KG1 (cell line): ENCODE measurements at regions not wholly inside any gene's neighbourhood (a gene's known extent, or its start where the extent isn't known, plus 50 kb on each side); places are given as distances from the start of the nearest gene placed in this dataset.
"Not testable (repeated sequence)": the region's sequence is repeated elsewhere in the genome, so short reads cannot be mapped to it uniquely, and the experiment has no call there.

ENCODE experiments used
- DNase-seq: peaks from one replicate; lab custom pipeline; 2025; lab: John Stamatoyannopoulos, UW

- no peak for DNase-seq
These were observed 76.3 kb upstream of the C7orf33 start for GRCh38 chr7:148514236-148514635.

- DNase-seq = no peak
These were observed 75.3 kb upstream of the C7orf33 start for GRCh38 chr7:148515237-148515636.

- DNase-seq = no peak
These were observed 74.6 kb upstream of the C7orf33 start for GRCh38 chr7:148515728-148516695.

GRCh38 chr7:148519386-148519785 lies 71.2 kb upstream of the C7orf33 start:
- DNase-seq = not testable (repeated sequence)

- DNase-seq = no peak
These were observed 69.3 kb upstream of the C7orf33 start for GRCh38 chr7:148521271-148521670.

GRCh38 chr7:148523550-148523949 lies 67.0 kb upstream of the C7orf33 start:
- no peak for DNase-seq

- DNase-seq = no peak
These were observed 65.9 kb upstream of the C7orf33 start for GRCh38 chr7:148524479-148525224.

GRCh38 chr7:148527717-148528168 lies 62.8 kb upstream of the C7orf33 start:
- peak; percentile 47 for DNase-seq

GRCh38 chr7:148535217-148535616 lies 55.3 kb upstream of the C7orf33 start:
- DNase-seq = no peak

- no peak for DNase-seq
These were observed 53.1 kb upstream of the C7orf33 start for GRCh38 chr7:148537435-148537834.

- no peak for DNase-seq
These were observed 50.4 kb upstream of the C7orf33 start for GRCh38 chr7:148540041-148540738.
